ENCODE measurements at regions not wholly inside any gene's neighbourhood (a gene's known extent, or its start where the extent isn't known, plus 50 kb on each side); places are given as distances from the start of the nearest gene placed in this dataset.

DNA sequence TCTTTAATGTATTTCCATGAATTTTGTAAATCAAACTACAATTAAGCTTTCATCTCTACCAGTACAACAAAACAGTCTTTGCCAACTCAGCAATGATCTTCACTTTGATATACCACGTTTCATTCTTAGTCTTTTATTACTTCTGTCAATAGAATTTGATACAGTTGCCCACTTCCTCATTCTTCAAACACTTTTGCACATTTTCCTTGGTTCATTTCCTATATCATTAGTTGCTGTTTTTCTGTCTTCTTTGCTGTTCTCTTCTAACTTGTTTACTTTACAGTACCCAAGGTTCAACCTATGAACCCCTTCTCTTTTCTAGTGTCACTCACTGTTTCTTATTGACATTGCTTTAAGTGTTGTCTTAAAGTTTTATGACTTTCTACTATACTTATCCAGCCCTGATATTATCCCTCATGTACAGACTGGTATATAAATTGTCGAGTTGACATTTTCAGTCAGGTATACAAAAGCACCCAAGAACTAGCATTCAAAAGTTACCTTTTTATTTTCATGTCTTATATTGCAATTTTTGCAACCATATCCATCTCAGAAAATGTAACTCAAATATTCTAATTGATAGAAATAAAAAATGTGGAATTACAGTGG, 903.1 kb downstream of the NSUN3 start:
- H2AFZ ChIP-seq (ENCODE audit: low read length), result no peak overlapping the region
- no peak overlapping the region for H3K4ac ChIP-seq (replicated peaks; ENCODE audit: insufficient read length, low read depth, low read length)
- no peak overlapping the region for H3K9ac ChIP-seq (replicated peaks in 1 of 4; ENCODE audit: extremely low read depth in 1 of 4, low read depth in 3 of 4, low read length in 3 of 4)
- no peaks in the 10 kb centered on the region for H3K36me3 ChIP-seq (ENCODE audit: control insufficient read depth in 2 of 4, insufficient read depth in 4 of 4, low read length in 3 of 4)
- no peak overlapping the region for H2BK15ac ChIP-seq (ENCODE audit: low read length)
- H2BK120ac ChIP-seq (replicated peaks; ENCODE audit: low read depth, low read length), result no peak overlapping the region
- H3K79me1 ChIP-seq (ENCODE audit: low read depth, low read length), result no peaks in the 10 kb centered on the region
- H3K23ac ChIP-seq (ENCODE audit: insufficient read length), result no peak overlapping the region
- H3K18ac ChIP-seq (ENCODE audit: extremely low read depth, low read length), result no peak overlapping the region
- H3K14ac ChIP-seq (ENCODE audit: insufficient read length), result no peak overlapping the region
- no peak overlapping the region for H4K91ac ChIP-seq (replicated peaks; ENCODE audit: insufficient read length, low read length)
- 100% methylated on average over 2 of the region's 2 CpGs; no CpG with 5 or more reads in 1 of the 2 experiments for WGBS, 2 experiments (ENCODE audit: extremely low coverage in 1 of 2, insufficient coverage in 1 of 2, insufficient read length in 1 of 2, insufficient replicate concordance in 2 of 2, low coverage in 1 of 2, low lambda C conversion rate in 2 of 2, missing lambda C conversion rate in 1 of 2)
- POLR2A ChIA-PET (ENCODE audit: partially characterized antibody), result no interaction called here
- DNase-seq (ENCODE audit: low read depth in 1 of 2, low spot score in 2 of 2) (no peak), FAIRE-seq (no peak)
- no peak overlapping the region for H2BK12ac ChIP-seq (ENCODE audit: low read depth, low read length)
- no peak overlapping the region for H3K56ac ChIP-seq (replicated peaks; ENCODE audit: insufficient read length, low read depth, low read length)
- no peak overlapping the region for H2AK5ac ChIP-seq (ENCODE audit: low read depth, low read length)
- no peaks in the 10 kb centered on the region for H3K23me2 ChIP-seq (ENCODE audit: low read depth, low read length)
- no peak overlapping the region for H3K4me2 ChIP-seq (ENCODE audit: insufficient read depth in 1 of 2, low read depth in 2 of 2, low read length in 2 of 2)
- no peaks in the 10 kb centered on the region for H3K79me2 ChIP-seq (ENCODE audit: control insufficient read depth in 1 of 2, insufficient read depth in 2 of 2, low read length in 2 of 2)
- CTCF ChIA-PET (ENCODE audit: partially characterized antibody), result no interaction called here
- H2BK20ac ChIP-seq (ENCODE audit: low read length), result no peak overlapping the region
- H4K5ac ChIP-seq (ENCODE audit: insufficient read length, low read depth, low read length), result no peak overlapping the region
- no peaks in the 10 kb centered on the region for H3K9me3 ChIP-seq (ENCODE audit: insufficient read depth in 2 of 2, low read depth in 1 of 2, low read length in 1 of 2)
- H4K8ac ChIP-seq (ENCODE audit: extremely low read depth, insufficient read depth, low read length), result no peak overlapping the region
- no peak overlapping the region for H3K4me3 ChIP-seq (ENCODE audit: extremely low read depth in 1 of 4, insufficient read depth in 2 of 4, low read depth in 3 of 4, low read length in 4 of 4)
- no peaks in the 10 kb centered on the region for H4K20me1 ChIP-seq (replicated peaks in 1 of 2; ENCODE audit: control insufficient read depth in 1 of 2, insufficient read depth in 2 of 2, low read length in 2 of 2)
- H3K27ac ChIP-seq (ENCODE audit: low read depth, low read length), result no peak overlapping the region
- no peaks in the 10 kb centered on the region for H3K27me3 ChIP-seq (replicated peaks in 1 of 4; ENCODE audit: control insufficient read depth in 3 of 4, extremely low read depth in 1 of 4, insufficient read depth in 3 of 4, low read length in 3 of 4)
- H2BK5ac ChIP-seq (ENCODE audit: low read depth, low read length), result no peak overlapping the region
- no peaks in the 10 kb centered on the region for H3K4me1 ChIP-seq (replicated peaks in 1 of 4; ENCODE audit: control insufficient read depth in 3 of 4, insufficient read depth in 4 of 4, low read length in 3 of 4)
- TF ChIP-seq RNF2 (IDR thresholded peaks at IDR 0.05; ENCODE audit: borderline replicate concordance, low read depth, low read length, missing control alignments, poor library complexity, severe bottlenecking) (no peak), SIRT6 (IDR thresholded peaks at IDR 0.05; ENCODE audit: low read length) (no peak), CTBP2 (IDR thresholded peaks at IDR 0.05; ENCODE audit: borderline replicate concordance, insufficient read depth, insufficient read length, low read length) (no peak), RFX5 (IDR thresholded peaks at IDR 0.05; ENCODE audit: borderline replicate concordance, low read depth, low read length) (no peak), SUZ12 (IDR thresholded peaks at IDR 0.05; ENCODE audit: low read length) (no peak), SRF (IDR thresholded peaks at IDR 0.05; ENCODE audit: low read depth, low read length) (no peak), EZH2 (IDR thresholded peaks at IDR 0.05; ENCODE audit: low read depth, low read length, severe bottlenecking) (no peak)
- TF ChIP-seq, protein P1, sequence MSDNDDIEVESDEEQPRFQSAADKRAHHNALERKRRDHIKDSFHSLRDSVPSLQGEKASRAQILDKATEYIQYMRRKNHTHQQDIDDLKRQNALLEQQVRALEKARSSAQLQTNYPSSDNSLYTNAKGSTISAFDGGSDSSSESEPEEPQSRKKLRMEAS (IDR thresholded peaks at IDR 0.05), result no peak

All from H1 (cell line).